DOHH2 (cell line): ENCODE measurements at regions not wholly inside any gene's neighbourhood (a gene's known extent, or its start where the extent isn't known, plus 50 kb on each side); places are given as distances from the start of the nearest gene placed in this dataset.

Experiments
- H3F3A ChIP-seq: fragments of 200-600 bp; sonication (generic), shearing (Covaris generic); 2 replicates; pipeline ENCODE4 v1.6.0; 2016; ENCODE audit warnings: antibody characterized with exemption, mild to moderate bottlenecking; ENCODE audit not compliant: control insufficient read depth, insufficient read depth
- H3K27ac ChIP-seq: fragments of 200-600 bp; sonication (generic); 2 replicates; pipeline ENCODE4 v1.5.1; 2014; ENCODE audit warnings: low read depth, mild to moderate bottlenecking, low read length, moderate library complexity
- H3K27me3 ChIP-seq: fragments of 200-600 bp; sonication (generic); 2 replicates; pipeline ENCODE4 v1.6.1; 2014; ENCODE audit warnings: mild to moderate bottlenecking, low read length, mixed read lengths; ENCODE audit not compliant: control insufficient read depth
- H3K36me3 ChIP-seq: fragments of 200-600 bp; sonication (generic); 2 replicates; pipeline ENCODE4 v1.6.1; 2014; ENCODE audit warnings: mild to moderate bottlenecking, low read length, moderate library complexity, mixed read lengths; ENCODE audit not compliant: control insufficient read depth
- H3K4me1 ChIP-seq: fragments of 200-600 bp; sonication (generic); 2 replicates; pipeline ENCODE4 v1.6.1; 2014; ENCODE audit warnings: mild to moderate bottlenecking, low read length, mixed read lengths; ENCODE audit not compliant: control insufficient read depth
- H3K4me2 ChIP-seq: fragments of 200-600 bp; sonication (generic); 2 replicates; pipeline ENCODE4 v1.6.0; 2014; ENCODE audit warnings: mild to moderate bottlenecking, low read length, moderate library complexity
- H3K4me3 ChIP-seq: fragments of 200-600 bp; sonication (generic); 2 replicates; pipeline ENCODE4 v1.5.1; 2014; ENCODE audit warnings: mild to moderate bottlenecking, low read length, mixed read lengths
- H3K79me2 ChIP-seq: fragments of 200-600 bp; sonication (generic); 2 replicates; pipeline ENCODE4 v1.6.1; 2014; ENCODE audit warnings: mild to moderate bottlenecking, low read length, mixed read lengths; ENCODE audit not compliant: control insufficient read depth
- H3K9me2 ChIP-seq: fragments of 200-600 bp; sonication (generic); replicated peaks from 2 replicates; pipeline ENCODE4 v1.6.1; 2014; ENCODE audit warnings: mild to moderate bottlenecking, low read length, mixed read lengths; ENCODE audit not compliant: control insufficient read depth
- H3K9me3 ChIP-seq: fragments of 200-600 bp; sonication (generic); 2 replicates; pipeline ENCODE4 v1.6.1; 2014; ENCODE audit warnings: antibody characterized with exemption, low read length, mixed read lengths; ENCODE audit not compliant: control insufficient read depth, insufficient read depth
- H4K20me1 ChIP-seq: fragments of 200-600 bp; sonication (generic); 2 replicates; pipeline ENCODE4 v1.6.0; 2014; ENCODE audit warnings: low read depth, mild to moderate bottlenecking, antibody characterized with exemption, low read length, moderate library complexity; ENCODE audit not compliant: control insufficient read depth, insufficient read depth
- CTCF ChIP-seq: fragments of 200-600 bp; sonication (generic); IDR thresholded peaks from one replicate; pipeline ENCODE4 v1.5.1; 2014; ENCODE audit warnings: antibody characterized with exemption, mild to moderate bottlenecking, low read depth, low read length; ENCODE audit not compliant: poor library complexity, severe bottlenecking
- EZH2phosphoT487 ChIP-seq: fragments of 200-600 bp; sonication (generic); IDR thresholded peaks from 2 replicates; pipeline ENCODE4 v1.6.1; 2017; ENCODE audit warnings: borderline replicate concordance, mild to moderate bottlenecking, antibody characterized with exemption, low read length, moderate library complexity, mixed read lengths

- no peaks in the 10 kb centered on the region for H3K9me2 ChIP-seq
- H3F3A ChIP-seq, result no peaks in the 10 kb centered on the region
- no peak for TF ChIP-seq EZH2phosphoT487
- TF ChIP-seq CTCF, result no peak
- no peaks in the 10 kb centered on the region for H3K9me3 ChIP-seq
- H3K36me3 ChIP-seq, result no peaks in the 10 kb centered on the region
- H3K4me3 ChIP-seq, result no peak overlapping the region
- no peak overlapping the region for H3K27ac ChIP-seq
- H3K79me2 ChIP-seq, result no peaks in the 10 kb centered on the region
- no peaks in the 10 kb centered on the region for H3K4me1 ChIP-seq
- no peaks in the 10 kb centered on the region for H3K27me3 ChIP-seq
- H4K20me1 ChIP-seq, result no peaks in the 10 kb centered on the region
- H3K4me2 ChIP-seq, result no peak overlapping the region
Measured at GRCh38 chr3:176349706-176350105, 847.6 kb downstream of the TBL1XR1 start.

- Histone ChIP-seq H3K4me1 (no peaks in the 10 kb centered on the region), H3F3A (no peaks in the 10 kb centered on the region), H3K9me2 (no peaks in the 10 kb centered on the region), H3K4me2 (no peak overlapping the region), H4K20me1 (no peaks in the 10 kb centered on the region), H3K27ac (no peak overlapping the region), H3K27me3 (no peaks in the 10 kb centered on the region), H3K9me3 (no peaks in the 10 kb centered on the region), H3K4me3 (no peak overlapping the region), H3K79me2 (no peaks in the 10 kb centered on the region), H3K36me3 (no peaks in the 10 kb centered on the region)
- TF ChIP-seq CTCF (no peak), EZH2phosphoT487 (no peak)
Measured at GRCh38 chr3:176347424-176348146, 849.7 kb downstream of the TBL1XR1 start.

- Histone ChIP-seq H3K27ac (no peak overlapping the region), H4K20me1 (no peaks in the 10 kb centered on the region), H3K27me3 (no peaks in the 10 kb centered on the region), H3K4me3 (no peak overlapping the region), H3K4me2 (no peak overlapping the region), H3K79me2 (no peaks in the 10 kb centered on the region), H3K4me1 (no peaks in the 10 kb centered on the region), H3K36me3 (no peaks in the 10 kb centered on the region), H3K9me2 (no peaks in the 10 kb centered on the region), H3K9me3 (no peaks in the 10 kb centered on the region), H3F3A (no peaks in the 10 kb centered on the region)
- TF ChIP-seq CTCF, result no peak
- TF ChIP-seq EZH2phosphoT487, result no peak
Measured at GRCh38 chr3:176341963-176342362, 855.3 kb downstream of the TBL1XR1 start.
